ENCODE measurements at regions not wholly inside any gene's neighbourhood (a gene's known extent, or its start where the extent isn't known, plus 50 kb on each side); places are given as distances from the start of the nearest gene placed in this dataset.

GRCh38 chr12:24586293-24586692, 362.6 kb downstream of the BCAT1 start:
- H4K20me1 ChIP-seq (ENCODE audit: insufficient read depth, low read length), result no peaks in the 10 kb centered on the region
- no peak for TF ChIP-seq EZH2 (IDR thresholded peaks at IDR 0.05; ENCODE audit: borderline replicate concordance, low read length)
- no peak for TF ChIP-seq CTCF (IDR thresholded peaks at IDR 0.05; ENCODE audit: low read length)
- H3K4me2 ChIP-seq (ENCODE audit: low read length), result no peak overlapping the region
- no peaks in the 10 kb centered on the region for H3K79me2 ChIP-seq (ENCODE audit: insufficient read depth, low read length)
- no peaks in the 10 kb centered on the region for H3K27me3 ChIP-seq (ENCODE audit: insufficient read depth, low read length)
- no peaks in the 10 kb centered on the region for H3F3A ChIP-seq (ENCODE audit: insufficient read depth, low read length)
- H3K9me2 ChIP-seq (ENCODE audit: low read depth, low read length), result no peaks in the 10 kb centered on the region
- H3K36me3 ChIP-seq (ENCODE audit: insufficient read depth, low read length), result no peaks in the 10 kb centered on the region
- no peak overlapping the region for H2AFZ ChIP-seq (ENCODE audit: low read length)
- H3K9ac ChIP-seq (ENCODE audit: low read length), result no peak overlapping the region
- H3K4me1 ChIP-seq (ENCODE audit: insufficient read depth, low read length, severe bottlenecking), result no peaks in the 10 kb centered on the region
- no peaks in the 10 kb centered on the region for H3K9me3 ChIP-seq (ENCODE audit: low read length)
- H3K27ac ChIP-seq (ENCODE audit: low read depth, low read length, poor library complexity, severe bottlenecking), result no peak overlapping the region
- no peak overlapping the region for H3K4me3 ChIP-seq (ENCODE audit: low read depth, low read length, poor library complexity, severe bottlenecking)

GRCh38 chr12:24584032-24584675, 364.7 kb downstream of the BCAT1 start:
- H3K36me3 ChIP-seq (ENCODE audit: insufficient read depth, low read length), result no peaks in the 10 kb centered on the region
- no peaks in the 10 kb centered on the region for H3K4me1 ChIP-seq (ENCODE audit: insufficient read depth, low read length, severe bottlenecking)
- no peak overlapping the region for H2AFZ ChIP-seq (ENCODE audit: low read length)
- no peak for TF ChIP-seq CTCF (IDR thresholded peaks at IDR 0.05; ENCODE audit: low read length)
- no peaks in the 10 kb centered on the region for H3K27me3 ChIP-seq (ENCODE audit: insufficient read depth, low read length)
- no peak overlapping the region for H3K4me3 ChIP-seq (ENCODE audit: low read depth, low read length, poor library complexity, severe bottlenecking)
- H4K20me1 ChIP-seq (ENCODE audit: insufficient read depth, low read length), result no peaks in the 10 kb centered on the region
- H3F3A ChIP-seq (ENCODE audit: insufficient read depth, low read length), result no peaks in the 10 kb centered on the region
- no peaks in the 10 kb centered on the region for H3K9me2 ChIP-seq (ENCODE audit: low read depth, low read length)
- no peak overlapping the region for H3K9ac ChIP-seq (ENCODE audit: low read length)
- no peaks in the 10 kb centered on the region for H3K79me2 ChIP-seq (ENCODE audit: insufficient read depth, low read length)
- no peaks in the 10 kb centered on the region for H3K9me3 ChIP-seq (ENCODE audit: low read length)
- H3K4me2 ChIP-seq (ENCODE audit: low read length), result no peak overlapping the region
- no peak overlapping the region for H3K27ac ChIP-seq (ENCODE audit: low read depth, low read length, poor library complexity, severe bottlenecking)

- Histone ChIP-seq H3K4me3 (ENCODE audit: low read depth, low read length, poor library complexity, severe bottlenecking) (no peak overlapping the region), H3K4me2 (ENCODE audit: low read length) (no peak overlapping the region), H3F3A (ENCODE audit: insufficient read depth, low read length) (no peaks in the 10 kb centered on the region), H3K4me1 (ENCODE audit: insufficient read depth, low read length, severe bottlenecking) (no peaks in the 10 kb centered on the region), H3K36me3 (ENCODE audit: insufficient read depth, low read length) (no peaks in the 10 kb centered on the region), H3K9ac (ENCODE audit: low read length) (no peak overlapping the region), H3K79me2 (ENCODE audit: insufficient read depth, low read length) (no peaks in the 10 kb centered on the region), H4K20me1 (ENCODE audit: insufficient read depth, low read length) (no peaks in the 10 kb centered on the region), H2AFZ (ENCODE audit: low read length) (no peak overlapping the region), H3K27me3 (ENCODE audit: insufficient read depth, low read length) (no peaks in the 10 kb centered on the region), H3K9me2 (ENCODE audit: low read depth, low read length) (no peaks in the 10 kb centered on the region), H3K27ac (ENCODE audit: low read depth, low read length, poor library complexity, severe bottlenecking) (no peak overlapping the region), H3K9me3 (ENCODE audit: low read length) (no peaks in the 10 kb centered on the region)
- no peak for TF ChIP-seq CTCF (IDR thresholded peaks at IDR 0.05; ENCODE audit: low read length)
- no peak for TF ChIP-seq EZH2 (IDR thresholded peaks at IDR 0.05; ENCODE audit: borderline replicate concordance, low read length)
Measured at GRCh38 chr12:24582954-24583601, 365.8 kb downstream of the BCAT1 start.
